ENCODE measurements at regions not wholly inside any gene's neighbourhood (a gene's known extent, or its start where the extent isn't known, plus 50 kb on each side); places are given as distances from the start of the nearest gene placed in this dataset.

GRCh38 chr10:108749042-108749441 is 1174.3 kb downstream of the XPNPEP1 start:
- no peak for DNase-seq (ENCODE audit: low spot score)
- in situ Hi-C loops (cut with MboI; ENCODE audit: low pct_unique_long_range_greater_than_20kb, low sequenced_read_pairs, unreplicated experiment): no loop called here
- no peak for TF ChIP-seq CTCF (IDR thresholded peaks at IDR 0.05; ENCODE audit: extremely low read depth, insufficient read depth, missing control alignments)

- TF ChIP-seq CTCF (IDR thresholded peaks at IDR 0.05; ENCODE audit: extremely low read depth, insufficient read depth, missing control alignments): no peak
- in situ Hi-C loops (cut with MboI; ENCODE audit: low pct_unique_long_range_greater_than_20kb, low sequenced_read_pairs, unreplicated experiment): no loop called here
- no peak for DNase-seq (ENCODE audit: low spot score)
These were observed 1187.2 kb downstream of the XPNPEP1 start for GRCh38 chr10:108736111-108736510.

DNA sequence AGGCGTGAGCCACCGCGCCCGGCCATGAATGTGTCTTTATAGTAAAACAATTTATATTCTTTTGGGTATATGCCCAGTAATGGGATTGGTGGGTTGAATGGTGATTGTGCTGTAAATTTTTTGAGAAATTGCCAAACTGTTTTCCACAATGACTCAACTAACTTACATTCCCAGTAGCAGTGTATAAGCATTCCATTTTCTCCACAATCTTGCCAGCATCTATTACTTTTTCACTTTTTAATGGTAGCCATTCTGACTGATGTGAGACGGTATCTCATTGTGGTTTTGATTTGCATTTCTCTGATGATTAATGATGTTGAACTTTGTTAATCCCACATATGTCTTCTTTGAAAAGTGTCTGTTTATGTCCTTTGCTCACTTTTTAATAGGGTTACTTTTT is 1187.9 kb downstream of the XPNPEP1 start:
- TF ChIP-seq CTCF (IDR thresholded peaks at IDR 0.05; ENCODE audit: extremely low read depth, insufficient read depth, missing control alignments): no peak
- in situ Hi-C loops (cut with MboI; ENCODE audit: low pct_unique_long_range_greater_than_20kb, low sequenced_read_pairs, unreplicated experiment): no loop called here
- no peak for DNase-seq (ENCODE audit: low spot score)

- no peak for DNase-seq (ENCODE audit: low spot score)
- TF ChIP-seq CTCF (IDR thresholded peaks at IDR 0.05; ENCODE audit: extremely low read depth, insufficient read depth, missing control alignments): no peak
- in situ Hi-C loops (cut with MboI; ENCODE audit: low pct_unique_long_range_greater_than_20kb, low sequenced_read_pairs, unreplicated experiment): no loop called here
These were observed 1201.4 kb downstream of the XPNPEP1 start for GRCh38 chr10:108721874-108722273.

DNA sequence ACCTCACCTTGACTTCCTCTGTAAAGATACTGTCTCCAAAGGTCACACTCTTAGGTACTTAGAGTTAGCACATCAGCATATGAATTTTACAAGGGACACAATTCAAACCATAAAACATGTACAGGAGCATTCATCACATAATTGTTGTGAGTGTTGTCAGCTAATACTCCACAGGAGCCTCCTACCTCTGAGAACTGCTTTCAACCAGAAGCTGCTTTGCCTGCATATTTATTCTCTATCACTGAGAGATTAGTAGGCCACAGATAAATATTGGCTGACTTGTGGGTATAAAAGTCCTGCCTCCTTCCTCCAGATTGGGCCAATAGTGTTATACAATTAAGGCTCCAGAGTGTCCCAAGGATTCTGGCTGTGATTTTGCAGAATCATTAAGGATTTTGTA is 1207.0 kb downstream of the XPNPEP1 start:
- in situ Hi-C loops (cut with MboI; ENCODE audit: low pct_unique_long_range_greater_than_20kb, low sequenced_read_pairs, unreplicated experiment): no loop called here
- DNase-seq (ENCODE audit: low spot score): no peak
- TF ChIP-seq CTCF (IDR thresholded peaks at IDR 0.05; ENCODE audit: extremely low read depth, insufficient read depth, missing control alignments): no peak

DNA sequence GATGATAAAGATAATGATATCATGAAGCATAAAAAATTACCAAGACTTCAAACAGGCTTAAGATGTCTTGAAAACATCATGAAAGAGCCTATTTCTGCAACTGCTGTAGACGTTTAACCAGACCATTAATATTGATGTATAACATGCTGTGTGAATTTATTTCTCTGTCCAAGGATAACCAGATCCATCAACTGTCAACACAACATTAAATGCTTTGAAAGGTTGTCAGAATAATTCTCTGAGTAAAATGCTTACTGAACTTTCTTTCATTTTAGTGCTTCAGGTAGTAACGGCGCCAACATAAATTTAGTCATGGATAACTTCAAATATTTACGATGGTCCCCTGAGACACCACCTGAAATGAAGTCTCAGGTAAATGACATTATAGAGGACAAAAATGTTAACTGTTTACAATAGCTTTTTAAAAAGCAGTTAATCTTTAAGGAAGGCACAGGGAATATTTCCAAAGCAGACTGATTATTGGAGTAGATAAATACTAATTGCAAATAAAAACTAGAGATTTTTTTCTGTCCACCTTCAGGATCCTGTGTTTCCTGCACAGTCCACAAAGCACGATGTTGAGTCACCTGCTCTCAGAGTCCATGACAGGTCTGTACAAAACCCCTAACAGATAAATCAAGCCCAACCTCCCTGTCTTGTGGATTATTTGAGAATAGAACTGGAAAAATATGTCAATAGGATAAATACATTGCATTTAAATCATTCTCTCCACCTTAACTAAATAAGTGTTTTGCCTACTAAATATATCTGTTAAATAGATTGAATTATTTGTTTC is 1213.2 kb downstream of the XPNPEP1 start:
- TF ChIP-seq CTCF (IDR thresholded peaks at IDR 0.05; ENCODE audit: extremely low read depth, insufficient read depth, missing control alignments): no peak

More for the DNA sequence above, 1213.2 kb downstream of the XPNPEP1 start:
- DNase-seq (ENCODE audit: low spot score): no peak
- in situ Hi-C loops (cut with MboI; ENCODE audit: low pct_unique_long_range_greater_than_20kb, low sequenced_read_pairs, unreplicated experiment): no loop called here
